ENCODE measurements at regions not wholly inside any gene's neighbourhood (a gene's known extent, or its start where the extent isn't known, plus 50 kb on each side); places are given as distances from the start of the nearest gene placed in this dataset.

GRCh38 chr3:148631124-148631903, 66.4 kb upstream of the AGTR1 start:
- no peak for TF ChIP-seq CTCF (IDR thresholded peaks at IDR 0.05)
- no peak for TF ChIP-seq POLR2A (IDR thresholded peaks at IDR 0.05)
- WGBS, 2 donors = 87 to 89% methylated on average over 6 of the region's 6 CpGs
- Histone ChIP-seq H3K27ac (no peak overlapping the region), H3K9me3 (no peaks in the 10 kb centered on the region), H3K27me3 (no peaks in the 10 kb centered on the region), H3K4me3 (no peak overlapping the region), H3K36me3 (ENCODE audit: low read depth, missing control alignments) (no peaks in the 10 kb centered on the region), H3K4me1 (no peaks in the 10 kb centered on the region)
- intact Hi-C loops (cut with DNase I; ENCODE audit: low total_unique reads) = no loop called here
- no peak for DNase-seq

GRCh38 chr3:148641722-148642121, 56.0 kb upstream of the AGTR1 start:
- Histone ChIP-seq H3K36me3 (ENCODE audit: low read depth, missing control alignments) (no peaks in the 10 kb centered on the region), H3K4me3 (no peak overlapping the region), H3K4me1 (peaks cover 14% of the 10 kb centered on the region), H3K9me3 (no peaks in the 10 kb centered on the region), H3K27me3 (no peaks in the 10 kb centered on the region), H3K27ac (no peak overlapping the region)
- intact Hi-C loops (cut with DNase I; ENCODE audit: low total_unique reads) = no loop called here
- 82 to 89% methylated on average over 2 of the region's 2 CpGs for WGBS, 2 donors
- TF ChIP-seq POLR2A (IDR thresholded peaks at IDR 0.05) (no peak), CTCF (IDR thresholded peaks at IDR 0.05) (no peak)
- DNase-seq = no peak

GRCh38 chr3:148642214-148642613, 55.5 kb upstream of the AGTR1 start:
- intact Hi-C loops (cut with DNase I; ENCODE audit: low total_unique reads) = no loop called here
- no peak for TF ChIP-seq CTCF (IDR thresholded peaks at IDR 0.05)
- TF ChIP-seq POLR2A (IDR thresholded peaks at IDR 0.05) = no peak
- Histone ChIP-seq H3K9me3 (no peaks in the 10 kb centered on the region), H3K4me1 (peaks cover 14% of the 10 kb centered on the region), H3K36me3 (ENCODE audit: low read depth, missing control alignments) (no peaks in the 10 kb centered on the region), H3K4me3 (no peak overlapping the region), H3K27ac (no peak overlapping the region), H3K27me3 (no peaks in the 10 kb centered on the region)
- no peak for DNase-seq

GRCh38 chr3:148642616-148643015, 55.1 kb upstream of the AGTR1 start:
- Histone ChIP-seq H3K4me3 (no peak overlapping the region), H3K27me3 (no peaks in the 10 kb centered on the region), H3K27ac (peak overlapping the region in 1 of 2 donors; percentile 26), H3K4me1 (peaks cover 14% of the 10 kb centered on the region), H3K9me3 (no peaks in the 10 kb centered on the region), H3K36me3 (ENCODE audit: low read depth, missing control alignments) (no peaks in the 10 kb centered on the region)
- intact Hi-C loops (cut with DNase I; ENCODE audit: low total_unique reads) = no loop called here
- no peak for TF ChIP-seq POLR2A (IDR thresholded peaks at IDR 0.05)
- TF ChIP-seq CTCF (IDR thresholded peaks at IDR 0.05) = no peak
- no peak for DNase-seq
- WGBS, 2 donors = 35 to 41% methylated on average over 2 of the region's 2 CpGs

GRCh38 chr3:148643389-148643840, 54.3 kb upstream of the AGTR1 start:
- peak overlapping the region; percentile 0 to 26 for H3K27ac ChIP-seq
- intact Hi-C loops (cut with DNase I; ENCODE audit: low total_unique reads) = no loop called here
- WGBS, 2 donors = 41 to 59% methylated on average over 4 of the region's 4 CpGs

More at GRCh38 chr3:148643389-148643840, 54.3 kb upstream of the AGTR1 start:
- Histone ChIP-seq H3K4me3 (no peak overlapping the region), H3K27me3 (no peaks in the 10 kb centered on the region), H3K4me1 (peaks cover 14% of the 10 kb centered on the region), H3K36me3 (ENCODE audit: low read depth, missing control alignments) (no peaks in the 10 kb centered on the region), H3K9me3 (no peaks in the 10 kb centered on the region)
- DNase-seq = no peak
- TF ChIP-seq POLR2A (IDR thresholded peaks at IDR 0.05) = no peak
- TF ChIP-seq CTCF (IDR thresholded peaks at IDR 0.05) = no peak
